ENCODE measurements at regions not wholly inside any gene's neighbourhood (a gene's known extent, or its start where the extent isn't known, plus 50 kb on each side); places are given as distances from the start of the nearest gene placed in this dataset.

- Histone ChIP-seq H3K27me3 (ENCODE audit: low read depth, low read length) (no peaks in the 10 kb centered on the region), H3K4me3 (ENCODE audit: low read depth in 1 of 2, low read length in 2 of 2) (no peak overlapping the region), H3K27ac (ENCODE audit: low read length) (no peak overlapping the region), H3K36me3 (ENCODE audit: control insufficient read depth in 1 of 2, insufficient read depth in 2 of 2, low read length in 2 of 2) (no peaks in the 10 kb centered on the region), H3K4me1 (ENCODE audit: control insufficient read depth in 1 of 2, insufficient read depth in 2 of 2, low read length in 2 of 2) (no peaks in the 10 kb centered on the region), H3K9me3 (ENCODE audit: control insufficient read depth in 1 of 2, low read length in 2 of 2) (no peaks in the 10 kb centered on the region)
These were observed 1178.6 kb downstream of the BRD1 start for GRCh38 chr22:48649031-48649430.

- no peak overlapping the region for H3K27ac ChIP-seq (ENCODE audit: low read length)
- H3K27me3 ChIP-seq (ENCODE audit: low read depth, low read length): no peaks in the 10 kb centered on the region
- H3K9me3 ChIP-seq (ENCODE audit: control insufficient read depth in 1 of 2, low read length in 2 of 2): no peaks in the 10 kb centered on the region
- H3K4me3 ChIP-seq (ENCODE audit: low read depth in 1 of 2, low read length in 2 of 2): no peak overlapping the region
- no peaks in the 10 kb centered on the region for H3K36me3 ChIP-seq (ENCODE audit: control insufficient read depth in 1 of 2, insufficient read depth in 2 of 2, low read length in 2 of 2)
- H3K4me1 ChIP-seq (ENCODE audit: control insufficient read depth in 1 of 2, insufficient read depth in 2 of 2, low read length in 2 of 2): no peaks in the 10 kb centered on the region
These were observed 1179.8 kb downstream of the BRD1 start for GRCh38 chr22:48647606-48648515.

- Histone ChIP-seq H3K4me1 (ENCODE audit: control insufficient read depth in 1 of 2, insufficient read depth in 2 of 2, low read length in 2 of 2) (no peaks in the 10 kb centered on the region), H3K9me3 (ENCODE audit: control insufficient read depth in 1 of 2, low read length in 2 of 2) (no peaks in the 10 kb centered on the region), H3K4me3 (ENCODE audit: low read depth in 1 of 2, low read length in 2 of 2) (no peak overlapping the region)
These were observed 1180.6 kb downstream of the BRD1 start for GRCh38 chr22:48647051-48647450.

GRCh38 chr22:48646216-48646925, 1181.3 kb downstream of the BRD1 start:
- Histone ChIP-seq H3K27me3 (ENCODE audit: low read depth, low read length) (no peaks in the 10 kb centered on the region), H3K27ac (ENCODE audit: low read length) (no peak overlapping the region), H3K4me3 (ENCODE audit: low read depth in 1 of 2, low read length in 2 of 2) (no peak overlapping the region), H3K4me1 (ENCODE audit: control insufficient read depth in 1 of 2, insufficient read depth in 2 of 2, low read length in 2 of 2) (no peaks in the 10 kb centered on the region), H3K9me3 (ENCODE audit: control insufficient read depth in 1 of 2, low read length in 2 of 2) (no peaks in the 10 kb centered on the region), H3K36me3 (ENCODE audit: control insufficient read depth in 1 of 2, insufficient read depth in 2 of 2, low read length in 2 of 2) (no peaks in the 10 kb centered on the region)

More at GRCh38 chr22:48647051-48647450, 1180.6 kb downstream of the BRD1 start:
- Histone ChIP-seq H3K36me3 (ENCODE audit: control insufficient read depth in 1 of 2, insufficient read depth in 2 of 2, low read length in 2 of 2) (no peaks in the 10 kb centered on the region), H3K27ac (ENCODE audit: low read length) (no peak overlapping the region), H3K27me3 (ENCODE audit: low read depth, low read length) (no peaks in the 10 kb centered on the region)

GRCh38 chr22:48645766-48646165, 1181.9 kb downstream of the BRD1 start:
- no peaks in the 10 kb centered on the region for H3K27me3 ChIP-seq (ENCODE audit: low read depth, low read length)
- H3K36me3 ChIP-seq (ENCODE audit: control insufficient read depth in 1 of 2, insufficient read depth in 2 of 2, low read length in 2 of 2): no peaks in the 10 kb centered on the region
- no peak overlapping the region for H3K4me3 ChIP-seq (ENCODE audit: low read depth in 1 of 2, low read length in 2 of 2)
- no peaks in the 10 kb centered on the region for H3K9me3 ChIP-seq (ENCODE audit: control insufficient read depth in 1 of 2, low read length in 2 of 2)
- no peaks in the 10 kb centered on the region for H3K4me1 ChIP-seq (ENCODE audit: control insufficient read depth in 1 of 2, insufficient read depth in 2 of 2, low read length in 2 of 2)
- no peak overlapping the region for H3K27ac ChIP-seq (ENCODE audit: low read length)

- H3K4me3 ChIP-seq (ENCODE audit: low read depth in 1 of 2, low read length in 2 of 2): no peak overlapping the region
- H3K9me3 ChIP-seq (ENCODE audit: control insufficient read depth in 1 of 2, low read length in 2 of 2): no peaks in the 10 kb centered on the region
- no peaks in the 10 kb centered on the region for H3K4me1 ChIP-seq (ENCODE audit: control insufficient read depth in 1 of 2, insufficient read depth in 2 of 2, low read length in 2 of 2)
- H3K36me3 ChIP-seq (ENCODE audit: control insufficient read depth in 1 of 2, insufficient read depth in 2 of 2, low read length in 2 of 2): no peaks in the 10 kb centered on the region
- no peaks in the 10 kb centered on the region for H3K27me3 ChIP-seq (ENCODE audit: low read depth, low read length)
- H3K27ac ChIP-seq (ENCODE audit: low read length): no peak overlapping the region
These were observed 1182.7 kb downstream of the BRD1 start for GRCh38 chr22:48644997-48645396.

GRCh38 chr22:48644108-48644507, 1183.6 kb downstream of the BRD1 start:
- no peak overlapping the region for H3K27ac ChIP-seq (ENCODE audit: low read length)
- H3K4me1 ChIP-seq (ENCODE audit: control insufficient read depth in 1 of 2, insufficient read depth in 2 of 2, low read length in 2 of 2): no peaks in the 10 kb centered on the region
- H3K4me3 ChIP-seq (ENCODE audit: low read depth in 1 of 2, low read length in 2 of 2): no peak overlapping the region
- no peaks in the 10 kb centered on the region for H3K9me3 ChIP-seq (ENCODE audit: control insufficient read depth in 1 of 2, low read length in 2 of 2)
- no peaks in the 10 kb centered on the region for H3K27me3 ChIP-seq (ENCODE audit: low read depth, low read length)
- H3K36me3 ChIP-seq (ENCODE audit: control insufficient read depth in 1 of 2, insufficient read depth in 2 of 2, low read length in 2 of 2): no peaks in the 10 kb centered on the region

GRCh38 chr22:48643066-48643731, 1184.5 kb downstream of the BRD1 start:
- Histone ChIP-seq H3K27ac (ENCODE audit: low read length) (no peak overlapping the region), H3K27me3 (ENCODE audit: low read depth, low read length) (no peaks in the 10 kb centered on the region), H3K36me3 (ENCODE audit: control insufficient read depth in 1 of 2, insufficient read depth in 2 of 2, low read length in 2 of 2) (no peaks in the 10 kb centered on the region), H3K4me3 (ENCODE audit: low read depth in 1 of 2, low read length in 2 of 2) (no peak overlapping the region), H3K4me1 (ENCODE audit: control insufficient read depth in 1 of 2, insufficient read depth in 2 of 2, low read length in 2 of 2) (no peaks in the 10 kb centered on the region), H3K9me3 (ENCODE audit: control insufficient read depth in 1 of 2, low read length in 2 of 2) (no peaks in the 10 kb centered on the region)

- no peak overlapping the region for H3K27ac ChIP-seq (ENCODE audit: low read length)
- no peaks in the 10 kb centered on the region for H3K4me1 ChIP-seq (ENCODE audit: control insufficient read depth in 1 of 2, insufficient read depth in 2 of 2, low read length in 2 of 2)
- no peaks in the 10 kb centered on the region for H3K9me3 ChIP-seq (ENCODE audit: control insufficient read depth in 1 of 2, low read length in 2 of 2)
- no peaks in the 10 kb centered on the region for H3K27me3 ChIP-seq (ENCODE audit: low read depth, low read length)
- H3K36me3 ChIP-seq (ENCODE audit: control insufficient read depth in 1 of 2, insufficient read depth in 2 of 2, low read length in 2 of 2): no peaks in the 10 kb centered on the region
- H3K4me3 ChIP-seq (ENCODE audit: low read depth in 1 of 2, low read length in 2 of 2): no peak overlapping the region
These were observed 1185.1 kb downstream of the BRD1 start for GRCh38 chr22:48642550-48642949.

- Histone ChIP-seq H3K9me3 (ENCODE audit: control insufficient read depth in 1 of 2, low read length in 2 of 2) (no peaks in the 10 kb centered on the region), H3K4me3 (ENCODE audit: low read depth in 1 of 2, low read length in 2 of 2) (no peak overlapping the region), H3K36me3 (ENCODE audit: control insufficient read depth in 1 of 2, insufficient read depth in 2 of 2, low read length in 2 of 2) (no peaks in the 10 kb centered on the region), H3K27ac (ENCODE audit: low read length) (no peak overlapping the region), H3K4me1 (ENCODE audit: control insufficient read depth in 1 of 2, insufficient read depth in 2 of 2, low read length in 2 of 2) (no peaks in the 10 kb centered on the region), H3K27me3 (ENCODE audit: low read depth, low read length) (no peaks in the 10 kb centered on the region)
These were observed 1185.7 kb downstream of the BRD1 start for GRCh38 chr22:48641906-48642475.

All from muscle layer of duodenum (tissue), 2 donors.